ENCODE measurements at regions not wholly inside any gene's neighbourhood (a gene's known extent, or its start where the extent isn't known, plus 50 kb on each side); places are given as distances from the start of the nearest gene placed in this dataset.
"Not testable (repeated sequence)": the region's sequence is repeated elsewhere in the genome, so short reads cannot be mapped to it uniquely, and the experiment has no call there.

DNA sequence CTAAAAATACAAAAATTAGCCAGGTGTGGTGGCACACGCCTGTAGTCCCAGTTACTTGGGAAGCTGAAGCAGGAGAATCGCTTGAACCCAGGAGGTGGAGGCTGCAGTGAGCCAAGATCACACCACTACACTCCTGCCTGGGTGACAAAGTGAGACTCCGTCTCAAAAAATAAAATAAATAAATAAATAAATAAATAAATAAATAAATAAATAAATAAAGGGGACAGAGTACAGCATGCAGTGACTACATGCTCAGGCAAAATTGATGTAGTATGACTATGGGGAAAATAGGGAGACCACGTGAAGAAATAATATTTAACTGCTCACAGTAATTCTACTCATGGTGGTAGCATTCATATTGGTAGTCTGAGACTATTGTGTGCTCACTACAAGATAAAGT is 117.7 kb upstream of the RREB1 start:
- TF ChIP-seq, protein P1, sequence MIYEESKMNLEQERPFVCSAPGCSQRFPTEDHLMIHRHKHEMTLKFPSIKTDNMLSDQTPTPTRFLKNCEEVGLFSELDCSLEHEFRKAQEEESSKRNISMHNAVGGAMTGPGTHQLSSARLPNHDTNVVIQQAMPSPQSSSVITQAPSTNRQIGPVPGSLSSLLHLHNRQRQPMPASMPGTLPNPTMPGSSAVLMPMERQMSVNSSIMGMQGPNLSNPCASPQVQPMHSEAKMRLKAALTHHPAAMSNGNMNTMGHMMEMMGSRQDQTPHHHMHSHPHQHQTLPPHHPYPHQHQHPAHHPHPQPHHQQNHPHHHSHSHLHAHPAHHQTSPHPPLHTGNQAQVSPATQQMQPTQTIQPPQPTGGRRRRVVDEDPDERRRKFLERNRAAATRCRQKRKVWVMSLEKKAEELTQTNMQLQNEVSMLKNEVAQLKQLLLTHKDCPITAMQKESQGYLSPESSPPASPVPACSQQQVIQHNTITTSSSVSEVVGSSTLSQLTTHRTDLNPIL (CRISPR knock-in tag; IDR thresholded peaks at IDR 0.05; ENCODE audit: low read depth), result not testable (repeated sequence)
- not testable (repeated sequence) for TF ChIP-seq OSR1 (CRISPR knock-in tag; IDR thresholded peaks at IDR 0.05); POU6F1 (CRISPR knock-in tag; IDR thresholded peaks at IDR 0.05; ENCODE audit: borderline replicate concordance, low read depth); ZFP3 (CRISPR knock-in tag; IDR thresholded peaks at IDR 0.05); ZNF70 (CRISPR knock-in tag; IDR thresholded peaks at IDR 0.05); ZC3H10 (CRISPR knock-in tag; IDR thresholded peaks at IDR 0.05)

Measured in SK-N-SH treated with all-trans-retinoic acid at 6 μM for 48 hours (cell line).